ENCODE measurements at regions not wholly inside any gene's neighbourhood (a gene's known extent, or its start where the extent isn't known, plus 50 kb on each side); places are given as distances from the start of the nearest gene placed in this dataset.
"Not testable (repeated sequence)": the region's sequence is repeated elsewhere in the genome, so short reads cannot be mapped to it uniquely, and the experiment has no call there.

GRCh38 chrX:34230156-34230555, 98.0 kb upstream of the FAM47A start:
- DNase-seq: not testable (repeated sequence)

- DNase-seq: no peak
Measured at GRCh38 chrX:34227804-34228203, 95.7 kb upstream of the FAM47A start.

DNA sequence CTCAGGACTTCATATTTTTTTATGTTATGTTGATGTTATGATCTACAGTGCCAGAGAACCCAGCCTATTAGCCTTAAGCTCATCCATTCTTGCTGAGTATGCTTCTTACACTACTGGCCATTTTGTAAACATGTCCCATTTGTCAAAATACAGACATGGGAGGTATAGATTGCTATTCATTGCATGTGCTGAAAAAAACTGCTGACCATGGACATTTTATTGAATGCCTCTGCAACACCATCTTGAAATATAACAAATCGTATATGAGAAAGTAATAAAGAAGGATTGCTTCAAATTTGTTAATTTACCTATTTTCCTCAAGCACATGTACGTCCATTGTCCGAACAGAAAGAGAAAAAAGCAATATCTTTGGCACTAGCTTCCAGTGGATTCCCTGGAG, 91.5 kb upstream of the FAM47A start:
- DNase-seq: no peak

DNA sequence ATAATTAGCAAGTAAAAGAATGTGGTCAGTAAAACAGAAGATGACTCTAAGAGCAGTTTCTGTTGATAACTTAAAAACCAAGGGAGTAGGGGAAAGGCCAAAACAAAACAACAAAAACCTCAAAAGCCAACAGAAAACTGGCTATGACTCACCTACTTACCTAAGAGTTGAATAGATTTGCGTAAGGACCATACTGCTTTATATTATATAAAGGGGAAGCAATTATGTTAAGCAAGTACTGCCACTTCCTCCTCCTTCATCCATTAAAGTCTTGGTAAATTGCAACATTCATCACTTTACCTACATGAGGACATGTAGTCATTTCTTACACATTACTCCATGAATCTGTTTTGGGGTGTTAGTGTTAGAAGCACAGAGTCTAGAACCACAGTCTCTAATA, 85.9 kb upstream of the FAM47A start:
- no peak for DNase-seq

DNA sequence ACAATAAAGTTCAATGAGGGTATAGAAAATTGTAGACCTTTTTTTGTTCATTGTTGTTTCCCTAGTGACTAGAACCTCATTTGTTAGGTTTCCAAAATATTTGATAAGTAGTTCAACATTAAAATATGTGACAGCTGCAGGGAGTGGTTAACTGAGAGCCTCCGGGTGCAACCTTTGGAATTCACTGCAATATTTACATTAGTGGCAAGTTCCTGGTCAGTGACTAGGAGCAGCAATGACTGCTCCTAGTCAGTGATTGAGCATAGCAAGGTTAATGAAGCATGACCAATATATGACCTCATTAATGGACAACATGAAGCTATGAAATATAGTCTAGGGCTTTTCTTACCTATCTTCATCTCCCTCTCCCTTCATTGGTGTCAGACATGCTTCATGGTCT, 65.8 kb upstream of the FAM47A start:
- DNase-seq: no peak

Data from activated T-cell treated with anti-CD3 and anti-CD28 coated beads, Interleukin-2, amount 50 U/mL, for 48 hours (primary cell).